WERI-Rb-1 (cell line): ENCODE measurements at regions not wholly inside any gene's neighbourhood (a gene's known extent, or its start where the extent isn't known, plus 50 kb on each side); places are given as distances from the start of the nearest gene placed in this dataset.

Experiments
- DNase-seq: peaks from one replicate; pipeline ENCODE4 v3.0.0-alpha.2; 2020
- H3K27ac ChIP-seq: fragments of 250-450 bp; sonication (Bioruptor Pico); 2 replicates; pipeline ENCODE4 v1.5.1; 2020; ENCODE audit warnings: mild to moderate bottlenecking, moderate library complexity
- H3K27me3 ChIP-seq: fragments of 250-450 bp; sonication (Bioruptor Pico); 2 replicates; pipeline ENCODE4 v1.5.1; 2021; ENCODE audit warnings: mild to moderate bottlenecking, low read depth, moderate library complexity; ENCODE audit not compliant: insufficient read depth, severe bottlenecking
- H3K36me3 ChIP-seq: fragments of 250-450 bp; sonication (Bioruptor Pico); 2 replicates; pipeline ENCODE4 v1.5.1; 2020; ENCODE audit warnings: mild to moderate bottlenecking, moderate library complexity
- H3K4me3 ChIP-seq: 2 replicates; pipeline ENCODE4 v1.5.1; 2011; ENCODE audit warnings: low read depth, mild to moderate bottlenecking, control low read depth, low read length
- H3K9me3 ChIP-seq: fragments of 250-450 bp; sonication (Bioruptor Pico); 2 replicates; pipeline ENCODE4 v1.5.1; 2021; ENCODE audit warnings: mild to moderate bottlenecking, moderate library complexity; ENCODE audit not compliant: severe bottlenecking
- CTCF ChIP-seq: IDR thresholded peaks from 2 replicates; pipeline ENCODE4 v1.5.1; 2011; ENCODE audit warnings: low read depth, mild to moderate bottlenecking, control low read depth, inconsistent platforms, low read length

DNA sequence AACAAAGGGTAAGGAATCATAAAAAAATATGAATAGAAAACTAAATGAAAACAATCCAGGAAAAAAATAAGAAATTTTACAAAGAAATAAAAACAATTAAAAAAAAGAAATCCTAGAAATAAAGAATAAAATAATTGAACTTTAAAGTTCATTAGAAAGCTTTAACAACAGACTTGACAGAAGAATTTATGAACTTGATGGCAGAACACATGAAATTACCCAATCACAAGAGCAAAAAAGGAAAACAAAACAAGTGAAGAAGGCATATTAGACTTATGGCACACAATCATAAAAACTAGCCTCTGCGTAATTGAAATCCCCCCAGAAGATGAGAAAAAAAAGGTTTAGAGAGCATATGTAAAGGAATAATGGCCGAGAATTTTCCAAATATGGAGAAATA is 802.5 kb upstream of the B3GALT2 start:
- H3K4me3 ChIP-seq: no peak overlapping the region
- no peaks in the 10 kb centered on the region for H3K36me3 ChIP-seq
- no peak for TF ChIP-seq CTCF
- H3K9me3 ChIP-seq: peaks cover 19% of the 10 kb centered on the region
- no peaks in the 10 kb centered on the region for H3K27me3 ChIP-seq
- H3K27ac ChIP-seq: no peak overlapping the region
- DNase-seq: no peak

- no peak for TF ChIP-seq CTCF
- DNase-seq: no peak
Measured at GRCh38 chr1:193979219-193979618, 792.8 kb upstream of the B3GALT2 start.

GRCh38 chr1:193974286-193974798 is 787.9 kb upstream of the B3GALT2 start:
- H3K36me3 ChIP-seq: no peaks in the 10 kb centered on the region
- no peak overlapping the region for H3K4me3 ChIP-seq
- H3K9me3 ChIP-seq: no peaks in the 10 kb centered on the region
- H3K27me3 ChIP-seq: no peaks in the 10 kb centered on the region
- TF ChIP-seq CTCF: no peak
- DNase-seq: no peak
- H3K27ac ChIP-seq: no peak overlapping the region

More at GRCh38 chr1:193979219-193979618, 792.8 kb upstream of the B3GALT2 start:
- no peaks in the 10 kb centered on the region for H3K9me3 ChIP-seq
- H3K27ac ChIP-seq: no peak overlapping the region
- H3K36me3 ChIP-seq: no peaks in the 10 kb centered on the region
- no peaks in the 10 kb centered on the region for H3K27me3 ChIP-seq
- H3K4me3 ChIP-seq: no peak overlapping the region

DNA sequence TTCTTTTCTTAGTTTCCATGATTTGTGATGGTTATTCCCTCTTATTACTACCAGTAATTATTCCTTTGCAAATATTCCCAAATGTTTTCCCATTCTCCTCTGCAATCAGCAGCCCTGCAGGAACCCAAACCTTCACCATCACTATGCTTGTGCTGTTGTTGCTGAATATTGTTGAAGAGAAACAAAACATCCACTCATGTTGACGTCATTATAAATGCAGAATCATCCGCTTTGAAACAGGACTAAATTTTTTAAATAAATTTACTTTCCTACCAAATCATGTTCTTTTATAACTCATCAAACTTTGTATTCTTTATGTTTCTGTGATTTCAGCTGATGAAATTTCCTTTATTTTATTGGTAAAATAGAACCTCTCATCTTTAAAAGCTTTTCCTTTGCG is 787.0 kb upstream of the B3GALT2 start:
- no peak overlapping the region for H3K4me3 ChIP-seq
- H3K27ac ChIP-seq: no peak overlapping the region
- no peaks in the 10 kb centered on the region for H3K27me3 ChIP-seq
- H3K9me3 ChIP-seq: no peaks in the 10 kb centered on the region
- no peaks in the 10 kb centered on the region for H3K36me3 ChIP-seq
- TF ChIP-seq CTCF: no peak
- DNase-seq: no peak

GRCh38 chr1:193971595-193971994 is 785.2 kb upstream of the B3GALT2 start:
- Histone ChIP-seq H3K27ac (no peak overlapping the region), H3K27me3 (no peaks in the 10 kb centered on the region), H3K36me3 (no peaks in the 10 kb centered on the region), H3K9me3 (no peaks in the 10 kb centered on the region), H3K4me3 (no peak overlapping the region)
- DNase-seq: no peak
- TF ChIP-seq CTCF: no peak

DNA sequence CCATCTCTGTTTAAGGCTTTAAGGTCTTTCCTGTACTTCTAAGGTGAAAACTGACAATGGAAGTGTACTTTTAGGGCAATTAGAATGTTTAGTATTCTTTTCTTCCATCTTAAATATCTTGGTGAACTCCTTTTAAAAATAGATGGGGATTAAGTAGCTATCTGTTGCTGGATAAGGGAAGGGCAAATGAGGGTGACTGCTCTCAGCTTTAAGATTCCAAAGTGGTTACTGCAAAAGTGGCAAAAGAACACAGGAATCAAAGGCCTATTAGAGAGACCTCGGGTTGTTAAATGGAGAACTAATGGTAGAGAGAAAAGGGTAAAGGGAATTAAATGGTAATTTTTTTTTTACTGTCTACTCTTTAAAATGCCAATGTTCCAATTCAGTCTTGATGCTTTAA is 774.1 kb upstream of the B3GALT2 start:
- TF ChIP-seq CTCF: no peak
- no peaks in the 10 kb centered on the region for H3K36me3 ChIP-seq

More for the DNA sequence above, 774.1 kb upstream of the B3GALT2 start:
- Histone ChIP-seq H3K4me3 (no peak overlapping the region), H3K27ac (no peak overlapping the region), H3K27me3 (no peaks in the 10 kb centered on the region), H3K9me3 (no peaks in the 10 kb centered on the region)
- DNase-seq: no peak
